HCT116 (cell line): ENCODE measurements at regions not wholly inside any gene's neighbourhood (a gene's known extent, or its start where the extent isn't known, plus 50 kb on each side); places are given as distances from the start of the nearest gene placed in this dataset.

Experiments
- ATAC-seq: fragments of 200-7000 bp; cut with Tn5 transposase; 2 replicates; pipeline ENCODE4 v1.9.1; 2020; ENCODE audit warnings: mild to moderate bottlenecking, moderate library complexity
- BruUV-seq: library from RNA; stranded (reverse); fragments of 400-500 nt; replicated peaks from 2 replicates; lab custom pipeline; 2021; lab: Mats Ljungman, UMichigan
- CTCF ChIA-PET: fragments of 300-600 bp; sonication (Branson Sonifier 250); formaldehyde crosslinking; loops from one replicate; lab custom pipeline; 2021; ENCODE audit warnings: antibody characterized with exemption; lab: Charles Lee
- POLR2A ChIA-PET: fragments of 300-600, 350-600 bp; sonication (Branson Sonifier 250); formaldehyde crosslinking; loops from one replicate; lab custom pipeline; 2021; ENCODE audit warnings: antibody characterized with exemption; lab: Charles Lee
- RAD21 ChIA-PET, 2 experiments: fragments of 300-600 bp; sonication (Branson Sonifier 250); formaldehyde crosslinking; loops; one replicate each; lab custom pipeline; 2023; ENCODE audit warnings: low total read pairs in 2 of 2; ENCODE audit not compliant: uncharacterized antibody in 2 of 2, unreplicated experiment in 2 of 2, low non-redundant PET in 1 of 2; lab: Charles Lee
- DNase-seq: peaks from one replicate; pipeline ENCODE4 v3.0.0-alpha.2; 2010; ENCODE audit warnings: low read depth, low spot score
- H2AFZ ChIP-seq: fragments of 200-600 bp; shearing (Covaris generic), sonication (generic); 2 replicates; pipeline ENCODE4 v1.6.1; 2017; ENCODE audit warnings: low read depth, mixed run types, mixed read lengths, antibody characterized with exemption, low read length; ENCODE audit not compliant: poor library complexity, severe bottlenecking
- H3K27ac ChIP-seq: 2 replicates; pipeline ENCODE4 v1.5.1; 2012; ENCODE audit warnings: low read depth, low read length
- H3K27me3 ChIP-seq: fragments of 200-600 bp; sonication (generic); 2 replicates; pipeline ENCODE4 v1.6.1; 2016; ENCODE audit warnings: mixed run types, low read length, mixed read lengths; ENCODE audit not compliant: insufficient read depth
- H3K36me3 ChIP-seq, 2 experiments: fragments of 200-500 bp in 1 of 2; fragments of 200-600 bp in 1 of 2; sonication (Bioruptor generic) in 1 of 2; sonication (generic) in 1 of 2; 2 replicates each; pipeline versions ENCODE4 v1.5.1 to v1.6.1; 2014 to 2016; ENCODE audit warnings: low read length in 2 of 2, inconsistent platforms in 1 of 2, mixed read lengths in 1 of 2, mixed run types in 1 of 2; ENCODE audit not compliant: insufficient read depth in 2 of 2, control insufficient read depth in 1 of 2
- H3K4me1 ChIP-seq, 2 experiments: fragments of 200-600 bp in 1 of 2; sonication (generic) in 1 of 2; 2 replicates each; pipeline versions ENCODE4 v1.5.1 to v1.6.1; 2012 to 2017; ENCODE audit warnings: low read length in 2 of 2, inconsistent platforms in 1 of 2, mild to moderate bottlenecking in 1 of 2, mixed read lengths in 1 of 2, mixed run types in 1 of 2, moderate library complexity in 1 of 2; ENCODE audit not compliant: insufficient read depth in 2 of 2, control insufficient read depth in 1 of 2
- H3K4me2 ChIP-seq: fragments of 200-600 bp; sonication (generic); 2 replicates; pipeline ENCODE4 v1.6.1; 2017; ENCODE audit warnings: mixed run types, low read length, mixed read lengths
- H3K4me3 ChIP-seq, 2 experiments: fragments of 200-600 bp in 1 of 2; sonication (generic) in 1 of 2; replicated peaks in 1 of 2; 2 replicates each; pipeline ENCODE4 v1.5.1; 2011 to 2016; ENCODE audit warnings: low read length in 2 of 2, control low read depth in 1 of 2, low read depth in 1 of 2, mild to moderate bottlenecking in 1 of 2, mixed read lengths in 1 of 2, mixed run types in 1 of 2
- H3K79me2 ChIP-seq: fragments of 200-600 bp; sonication (generic); 2 replicates; pipeline ENCODE4 v1.6.1; 2017; ENCODE audit warnings: mild to moderate bottlenecking, mixed run types, low read length, moderate library complexity, mixed read lengths; ENCODE audit not compliant: insufficient read depth
- H3K9ac ChIP-seq: fragments of 200-600 bp; sonication (generic); 2 replicates; pipeline ENCODE4 v1.6.1; 2016; ENCODE audit warnings: low read length, mixed read lengths
- H3K9me2 ChIP-seq: fragments of 200-600 bp; sonication (generic), shearing (Covaris generic); 2 replicates; pipeline ENCODE4 v1.6.1; 2017; ENCODE audit warnings: mixed run types, mild to moderate bottlenecking, moderate library complexity; ENCODE audit not compliant: insufficient read depth
- H3K9me3 ChIP-seq, 2 experiments: fragments of 200-500 bp in 1 of 2; fragments of 200-600 bp in 1 of 2; sonication (Bioruptor generic) in 1 of 2; sonication (generic) in 1 of 2; 2 replicates each; pipeline ENCODE4 v1.6.1; 2014 to 2017; ENCODE audit warnings: low read length in 2 of 2, mixed read lengths in 2 of 2, inconsistent platforms in 1 of 2, low read depth in 1 of 2, mild to moderate bottlenecking in 1 of 2, mixed run types in 1 of 2, moderate library complexity in 1 of 2; ENCODE audit not compliant: control insufficient read depth in 1 of 2, insufficient read depth in 1 of 2
- H4K20me1 ChIP-seq: fragments of 200-600 bp; sonication (generic), shearing (Covaris generic); 2 replicates; pipeline ENCODE4 v1.6.1; 2017; ENCODE audit warnings: mixed run types, mild to moderate bottlenecking, moderate library complexity; ENCODE audit not compliant: insufficient read depth
- ELF1 ChIP-seq: IDR thresholded peaks from 2 replicates; pipeline ENCODE4 v1.6.1; 2012; ENCODE audit warnings: low read depth, borderline replicate concordance
- EZH2 ChIP-seq: fragments of 200-600 bp; sonication (generic); IDR thresholded peaks from 2 replicates; pipeline ENCODE4 v1.6.1; 2017; ENCODE audit warnings: antibody characterized with exemption, mixed run types
- FOSL1 ChIP-seq: IDR thresholded peaks from 2 replicates; pipeline ENCODE4 v1.6.1; 2012; ENCODE audit warnings: low read depth
- POLR2AphosphoS5 ChIP-seq: IDR thresholded peaks from 2 replicates; pipeline ENCODE4 v1.6.1; 2011; ENCODE audit warnings: mild to moderate bottlenecking, low read depth, low read length, moderate library complexity
- RAD21 ChIP-seq: IDR thresholded peaks from 2 replicates; pipeline ENCODE4 v1.6.1; 2012; ENCODE audit warnings: low read depth, mild to moderate bottlenecking
- SIN3A ChIP-seq: IDR thresholded peaks from 2 replicates; pipeline ENCODE4 v1.6.1; 2012; ENCODE audit warnings: low read depth
- SP1 ChIP-seq: IDR thresholded peaks from 2 replicates; pipeline ENCODE4 v1.6.1; 2012; ENCODE audit warnings: low read depth
- SRF ChIP-seq: IDR thresholded peaks from 2 replicates; pipeline ENCODE4 v1.6.1; 2012; ENCODE audit warnings: low read depth
- YY1 ChIP-seq: IDR thresholded peaks from 2 replicates; pipeline ENCODE4 v1.6.1; 2011; ENCODE audit warnings: low read length, low read depth, moderate library complexity, mild to moderate bottlenecking; ENCODE audit not compliant: insufficient replicate concordance; ENCODE audit errors: extremely low read depth
- intact Hi-C: fragments of 100-400 bp; cut with micrococcal nuclease; formaldehyde crosslinking; loops from 2 replicates; pipeline ENCODE4 v1.10.0; 2022
- TF ChIP-seq, protein P1 (sequence below), 3 experiments: fragments of 200-600 bp in 1 of 3; sonication (generic) in 1 of 3; IDR thresholded peaks in 2 of 3; conservative IDR thresholded peaks in 1 of 3; 2 replicates each; pipeline ENCODE4 v1.5.1; 2012 to 2017; ENCODE audit warnings: low read depth in 2 of 3, low read length in 2 of 3, antibody characterized with exemption in 1 of 3, borderline replicate concordance in 1 of 3, control low read depth in 1 of 3, mild to moderate bottlenecking in 1 of 3, mixed read lengths in 1 of 3, mixed run types in 1 of 3, moderate library complexity in 1 of 3; ENCODE audit not compliant: insufficient read depth in 1 of 3

DNA sequence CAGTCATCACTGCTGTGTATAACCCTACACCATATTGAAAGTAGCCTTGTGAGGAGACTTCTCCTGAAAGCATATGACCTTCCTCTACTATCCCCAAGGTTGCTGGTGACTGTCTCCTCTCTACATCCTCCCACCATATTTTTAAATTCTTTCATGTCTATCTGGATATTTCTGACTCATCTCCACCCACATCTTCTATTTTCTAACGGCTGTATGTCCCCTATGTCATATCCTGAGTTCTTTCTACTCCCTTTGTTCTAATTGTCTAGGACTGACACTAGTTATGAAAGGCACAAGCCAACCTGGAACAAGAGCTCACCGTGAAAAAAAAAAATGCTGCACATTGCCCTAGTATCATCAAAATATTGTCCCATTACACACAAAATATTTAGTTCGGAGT, 218.3 kb upstream of the ZNF462 start:
- H4K20me1 ChIP-seq = no peaks in the 10 kb centered on the region
- no peak overlapping the region for H3K4me2 ChIP-seq
- H3K9me2 ChIP-seq = no peaks in the 10 kb centered on the region
- RAD21 ChIA-PET = no interaction called here
- no peak for TF ChIP-seq POLR2AphosphoS5
- no peak for TF ChIP-seq SP1
- TF ChIP-seq SIN3A = no peak
- no peak for TF ChIP-seq EZH2
- TF ChIP-seq SRF = no peak
- no peak for TF ChIP-seq YY1
- H3K36me3 ChIP-seq = no peaks in the 10 kb centered on the region
- ATAC-seq (no peak), DNase-seq (no peak)
- H2AFZ ChIP-seq = no peak overlapping the region
- intact Hi-C loops = loop anchor here (5.0 to 10.0 kb wide), 2 partner anchors 53 to 220 kb away; partner anchors contain the start of gene ZNF462
- H3K9me3 ChIP-seq = no peaks in the 10 kb centered on the region
- H3K79me2 ChIP-seq = no peaks in the 10 kb centered on the region
- no peak overlapping the region for H3K27ac ChIP-seq
- CTCF ChIA-PET = no interaction called here
- no peak overlapping the region for H3K4me3 ChIP-seq
- no peaks in the 10 kb centered on the region for H3K27me3 ChIP-seq
- no TSS peak for BruUV-seq
- H3K4me1 ChIP-seq = no peaks in the 10 kb centered on the region
- H3K9ac ChIP-seq = no peak overlapping the region
- POLR2A ChIA-PET = no interaction called here

DNA sequence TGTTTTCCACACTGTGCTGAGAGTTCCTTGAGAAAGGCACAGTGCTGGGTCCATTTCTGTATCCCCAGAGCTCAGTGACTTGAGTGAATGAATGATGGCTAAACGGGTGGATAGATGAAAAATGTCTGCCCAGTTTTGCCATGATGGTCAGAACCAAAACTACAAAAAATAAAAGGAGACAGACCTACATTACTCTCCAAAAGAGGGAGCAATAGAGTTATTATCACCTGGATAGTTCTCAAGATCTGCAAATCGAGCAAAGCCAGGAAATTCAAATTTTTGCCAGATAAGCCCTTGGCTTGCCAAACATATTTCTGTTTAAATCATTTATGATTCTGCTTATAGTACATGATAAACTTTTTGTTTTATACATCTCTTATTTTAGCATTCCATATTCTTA, 214.2 kb upstream of the ZNF462 start:
- Histone ChIP-seq H2AFZ (peak overlapping the region; percentile 24), H3K4me1 (no peaks in the 10 kb centered on the region), H3K36me3 (no peaks in the 10 kb centered on the region), H3K9ac (no peak overlapping the region), H3K9me3 (no peaks in the 10 kb centered on the region), H3K27me3 (no peaks in the 10 kb centered on the region), H3K79me2 (no peaks in the 10 kb centered on the region), H3K4me2 (no peak overlapping the region), H3K4me3 (no peak overlapping the region), H3K9me2 (no peaks in the 10 kb centered on the region), H3K27ac (no peak overlapping the region), H4K20me1 (no peaks in the 10 kb centered on the region)
- BruUV-seq = no TSS peak
- intact Hi-C loops = loop anchor here (5.0 to 10.0 kb wide), 2 partner anchors 49 to 216 kb away; partner anchors contain the start of gene ZNF462
- RAD21 ChIA-PET = no interaction called here
- DNase-seq (peak; percentile 6), ATAC-seq (no peak; the same call in 1 of the 2 replicates)
- CTCF ChIA-PET = no interaction called here
- POLR2A ChIA-PET = no interaction called here
- no peak for TF ChIP-seq ELF1
- TF ChIP-seq, protein P1, sequence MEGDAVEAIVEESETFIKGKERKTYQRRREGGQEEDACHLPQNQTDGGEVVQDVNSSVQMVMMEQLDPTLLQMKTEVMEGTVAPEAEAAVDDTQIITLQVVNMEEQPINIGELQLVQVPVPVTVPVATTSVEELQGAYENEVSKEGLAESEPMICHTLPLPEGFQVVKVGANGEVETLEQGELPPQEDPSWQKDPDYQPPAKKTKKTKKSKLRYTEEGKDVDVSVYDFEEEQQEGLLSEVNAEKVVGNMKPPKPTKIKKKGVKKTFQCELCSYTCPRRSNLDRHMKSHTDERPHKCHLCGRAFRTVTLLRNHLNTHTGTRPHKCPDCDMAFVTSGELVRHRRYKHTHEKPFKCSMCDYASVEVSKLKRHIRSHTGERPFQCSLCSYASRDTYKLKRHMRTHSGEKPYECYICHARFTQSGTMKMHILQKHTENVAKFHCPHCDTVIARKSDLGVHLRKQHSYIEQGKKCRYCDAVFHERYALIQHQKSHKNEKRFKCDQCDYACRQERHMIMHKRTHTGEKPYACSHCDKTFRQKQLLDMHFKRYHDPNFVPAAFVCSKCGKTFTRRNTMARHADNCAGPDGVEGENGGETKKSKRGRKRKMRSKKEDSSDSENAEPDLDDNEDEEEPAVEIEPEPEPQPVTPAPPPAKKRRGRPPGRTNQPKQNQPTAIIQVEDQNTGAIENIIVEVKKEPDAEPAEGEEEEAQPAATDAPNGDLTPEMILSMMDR (IDR thresholded peaks at IDR 0.05 in 2 of 3, conservative IDR thresholded peaks at IDR 0.05 in 1 of 3; ENCODE audit: borderline replicate concordance in 1 of 3, insufficient read depth in 1 of 3, low read depth in 2 of 3, low read length in 2 of 3) = peak in 2 of 3 experiments; percentile 31 to 34; a peak in 3 of 6 replicates
- TF ChIP-seq RAD21 = peak; percentile 58
- no peak for TF ChIP-seq FOSL1
